B cell (primary cell): ENCODE measurements at regions not wholly inside any gene's neighbourhood (a gene's known extent, or its start where the extent isn't known, plus 50 kb on each side); places are given as distances from the start of the nearest gene placed in this dataset.

Experiments
- CTCF ChIP-seq: fragments of 200-600 bp; IDR thresholded peaks from one replicate; pipeline ENCODE4 v1.8.0; 2022; ENCODE audit warnings: antibody characterized with exemption, mild to moderate bottlenecking
- EZH2 ChIP-seq: IDR thresholded peaks from 2 replicates; pipeline ENCODE4 v1.6.1; 2012; ENCODE audit warnings: borderline replicate concordance, low read depth, mild to moderate bottlenecking, moderate library complexity, low read length; ENCODE audit not compliant: insufficient read depth, poor library complexity, severe bottlenecking

- no peak for TF ChIP-seq CTCF
- no peak for TF ChIP-seq EZH2
Measured at GRCh38 chr22:22185217-22185616, 59.4 kb upstream of the VPREB1 start.
